Right atrium auricular region (tissue), 2 donors: ENCODE measurements at regions not wholly inside any gene's neighbourhood (a gene's known extent, or its start where the extent isn't known, plus 50 kb on each side); places are given as distances from the start of the nearest gene placed in this dataset.

Experiments
- DNase-seq: peaks from one replicate; pipeline ENCODE4 v3.0.0-alpha.2; 2019; ENCODE audit warnings: low spot score
- H3K27ac ChIP-seq, 2 donors: fragments of 200-600 bp; sonication (generic); 1 replicate in 1 of 2; 2 replicates in 1 of 2; pipeline ENCODE4 v1.5.1; 2016 to 2019
- H3K27me3 ChIP-seq, 2 donors: fragments of 200-600 bp; sonication (generic); one replicate each; pipeline versions ENCODE4 v1.5.1 to v1.6.0; 2017 to 2019
- H3K36me3 ChIP-seq: fragments of 200-600 bp; sonication (generic); one replicate; pipeline ENCODE4 v1.5.1; 2016
- H3K4me1 ChIP-seq, 2 donors: fragments of 200-600 bp; sonication (generic); one replicate each; pipeline versions ENCODE4 v1.5.1 to v1.6.0; 2017 to 2019
- H3K4me3 ChIP-seq, 2 donors: fragments of 200-600 bp; sonication (generic); 1 replicate in 1 of 2; 2 replicates in 1 of 2; pipeline ENCODE4 v1.5.1; 2017 to 2019; ENCODE audit warnings: mild to moderate bottlenecking in 1 of 2, moderate library complexity in 1 of 2
- H3K9me3 ChIP-seq, 2 donors: fragments of 200-600 bp; sonication (generic); one replicate each; pipeline ENCODE4 v1.5.1; 2019
- CTCF ChIP-seq, 2 donors: fragments of 200-600 bp; sonication (generic); IDR thresholded peaks; one replicate each; pipeline ENCODE4 v1.5.1; 2019; ENCODE audit warnings: antibody characterized with exemption in 2 of 2

DNA sequence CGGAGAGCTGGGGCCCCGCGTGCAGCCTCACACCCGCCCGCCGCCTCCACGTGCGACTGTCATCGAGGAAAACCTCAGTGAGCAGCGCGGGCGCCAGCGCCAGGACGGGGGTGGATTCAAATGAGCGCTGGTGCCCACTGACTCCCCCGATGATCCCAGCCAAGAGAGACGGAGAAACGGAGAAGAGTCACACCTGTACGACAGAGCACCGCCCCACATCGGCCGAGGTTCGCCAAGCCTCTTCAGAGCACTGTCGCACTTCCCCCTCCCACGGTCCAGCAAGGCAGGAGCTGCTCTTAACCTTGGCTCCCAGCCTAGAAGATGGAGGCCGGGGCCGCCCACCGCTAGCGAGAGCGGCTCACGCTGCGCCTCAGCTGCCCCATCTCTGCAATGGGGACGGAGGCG, 130.9 kb upstream of the IQSEC1 start:
- Histone ChIP-seq H3K27me3 (no peaks in the 10 kb centered on the region), H3K4me3 (no peak overlapping the region), H3K27ac (no peak overlapping the region), H3K9me3 (no peaks in the 10 kb centered on the region), H3K4me1 (peaks cover 0 to 5% of the 10 kb centered on the region in 2 donors), H3K36me3 (no peaks in the 10 kb centered on the region)
- TF ChIP-seq CTCF (IDR thresholded peaks at IDR 0.05): no peak
- no peak for DNase-seq

GRCh38 chr3:13203398-13204176, 130.4 kb upstream of the IQSEC1 start:
- Histone ChIP-seq H3K36me3 (no peaks in the 10 kb centered on the region), H3K9me3 (no peaks in the 10 kb centered on the region), H3K27ac (no peak overlapping the region), H3K4me1 (peaks cover 0 to 5% of the 10 kb centered on the region in 2 donors), H3K27me3 (no peaks in the 10 kb centered on the region), H3K4me3 (no peak overlapping the region)
- no peak for DNase-seq
- TF ChIP-seq CTCF (IDR thresholded peaks at IDR 0.05): no peak

- Histone ChIP-seq H3K27me3 (no peaks in the 10 kb centered on the region), H3K4me1 (peaks cover 0 to 5% of the 10 kb centered on the region in 2 donors), H3K9me3 (no peaks in the 10 kb centered on the region), H3K27ac (no peak overlapping the region), H3K4me3 (no peak overlapping the region), H3K36me3 (no peaks in the 10 kb centered on the region)
- no peak for DNase-seq
- no peak for TF ChIP-seq CTCF (IDR thresholded peaks at IDR 0.05)
Observed at GRCh38 chr3:13202744-13203397, 129.6 kb upstream of the IQSEC1 start.

DNA sequence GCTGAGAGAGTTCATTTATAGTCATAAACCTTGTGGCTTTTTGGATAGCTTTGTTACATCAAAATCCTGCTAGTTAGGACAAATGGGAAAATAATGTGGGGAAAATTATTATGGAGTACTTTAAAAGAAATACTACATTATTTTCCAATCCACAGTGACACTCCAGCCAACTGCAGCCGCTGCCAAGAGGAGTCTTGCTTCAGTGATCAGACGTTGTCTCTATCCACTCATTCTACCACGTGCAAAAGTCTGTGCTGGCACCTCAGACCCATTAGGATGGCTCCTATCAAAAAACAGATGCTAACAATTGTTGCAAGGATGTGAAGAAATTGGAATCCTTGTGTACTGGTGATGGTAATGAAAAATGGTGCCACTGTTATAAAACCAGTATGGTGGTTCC, 128.6 kb upstream of the IQSEC1 start:
- Histone ChIP-seq H3K36me3 (no peaks in the 10 kb centered on the region), H3K9me3 (no peaks in the 10 kb centered on the region), H3K4me3 (no peak overlapping the region), H3K4me1 (peaks cover 0 to 5% of the 10 kb centered on the region in 2 donors), H3K27me3 (no peaks in the 10 kb centered on the region), H3K27ac (no peak overlapping the region)
- no peak for TF ChIP-seq CTCF (IDR thresholded peaks at IDR 0.05)
- DNase-seq: no peak

- Histone ChIP-seq H3K9me3 (no peaks in the 10 kb centered on the region), H3K27me3 (no peaks in the 10 kb centered on the region), H3K4me3 (no peak overlapping the region), H3K4me1 (peaks cover 0 to 5% of the 10 kb centered on the region in 2 donors), H3K36me3 (no peaks in the 10 kb centered on the region), H3K27ac (no peak overlapping the region)
- DNase-seq: no peak
- TF ChIP-seq CTCF (IDR thresholded peaks at IDR 0.05): no peak
Observed at GRCh38 chr3:13200946-13201345, 127.7 kb upstream of the IQSEC1 start.
